ENCODE measurements at regions not wholly inside any gene's neighbourhood (a gene's known extent, or its start where the extent isn't known, plus 50 kb on each side); places are given as distances from the start of the nearest gene placed in this dataset.
"Not testable (repeated sequence)": the region's sequence is repeated elsewhere in the genome, so short reads cannot be mapped to it uniquely, and the experiment has no call there.

- DNase-seq, result no peak
Observed at GRCh38 chr3:18987862-18988447, 160.4 kb upstream of the KCNH8 start.

DNA sequence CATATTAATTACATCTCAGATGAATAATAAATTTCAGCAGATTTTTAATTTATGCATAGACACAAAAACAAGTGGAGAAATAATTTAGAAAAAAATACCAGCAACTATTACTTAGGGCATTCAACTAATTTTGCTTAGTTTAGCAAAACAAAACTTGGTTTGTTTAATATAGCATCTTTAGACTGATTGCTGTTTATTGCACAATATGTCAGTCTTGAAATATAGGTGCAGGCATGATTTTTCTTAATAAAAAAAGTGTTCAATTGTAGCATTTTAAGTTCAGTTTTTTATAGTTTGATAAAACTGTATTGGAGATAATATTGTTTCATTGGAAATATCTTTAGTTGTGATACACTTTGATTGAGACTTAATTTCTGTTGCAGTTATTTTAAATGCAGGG, 161.2 kb upstream of the KCNH8 start:
- no peak for DNase-seq

- DNase-seq, result no peak
Observed at GRCh38 chr3:18982920-18983319, 165.4 kb upstream of the KCNH8 start.

DNA sequence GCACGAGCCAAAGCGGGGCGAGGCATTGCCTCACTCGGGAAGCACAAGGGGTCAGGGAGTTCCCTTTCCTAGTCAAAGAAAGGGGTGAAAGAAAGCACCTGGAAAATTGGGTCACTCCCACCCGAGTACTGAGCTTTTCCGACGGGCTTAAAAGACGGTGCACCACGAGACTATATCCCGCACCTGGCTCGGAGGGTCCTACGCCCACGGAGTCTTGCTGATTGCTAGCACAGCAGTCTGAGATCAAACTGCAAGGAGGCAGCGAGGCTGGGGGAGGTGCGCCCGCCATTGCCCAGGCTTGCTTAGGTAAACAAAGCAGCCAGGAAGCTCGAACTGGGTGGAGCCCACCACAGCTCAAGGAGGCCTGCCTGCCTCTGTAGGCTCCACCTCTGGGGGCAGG, 172.2 kb upstream of the KCNH8 start:
- not testable (repeated sequence) for DNase-seq

DNA sequence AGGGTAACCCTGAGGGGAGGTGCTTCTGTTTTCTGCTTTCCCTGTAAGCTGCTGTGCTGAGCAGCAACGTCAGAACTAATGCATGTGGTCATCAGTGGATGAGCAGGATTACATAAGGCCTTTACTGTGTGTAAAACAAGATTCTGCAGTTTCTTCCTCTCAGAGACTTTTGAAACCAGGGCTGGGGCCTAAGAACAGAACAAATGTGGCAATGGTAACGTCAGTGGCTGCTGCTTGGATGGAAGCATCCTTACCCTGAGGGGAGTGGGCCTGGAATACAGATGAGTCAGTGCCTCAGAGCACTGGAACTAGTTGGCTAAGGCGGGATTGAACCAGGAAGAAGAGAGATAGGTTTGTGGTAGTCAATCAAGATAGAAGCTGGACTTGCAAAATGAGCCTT, 180.2 kb upstream of the KCNH8 start:
- DNase-seq, result no peak

DNA sequence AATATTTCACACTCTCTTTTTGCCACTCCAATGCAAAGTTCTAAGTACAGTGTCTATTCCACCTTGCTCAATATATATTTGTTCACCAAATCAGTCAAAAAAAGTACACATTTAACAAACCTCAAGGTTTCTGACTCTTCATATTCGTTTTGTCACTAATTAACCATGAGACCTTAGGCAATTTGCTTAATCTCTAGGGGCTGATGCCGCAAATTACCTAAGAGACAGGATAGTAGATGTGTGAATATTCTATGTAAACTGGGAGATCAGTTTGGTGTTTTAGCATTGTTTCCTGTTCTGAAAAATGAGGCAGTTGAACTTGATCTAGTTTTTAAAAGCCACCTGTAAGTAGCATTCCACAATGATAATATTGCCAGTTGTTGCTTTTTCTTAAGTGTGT, 182.5 kb upstream of the KCNH8 start:
- no peak for DNase-seq

GRCh38 chr3:18964640-18965039, 183.7 kb upstream of the KCNH8 start:
- no peak for DNase-seq

- DNase-seq, result no peak
Observed at GRCh38 chr3:18951333-18951732, 197.0 kb upstream of the KCNH8 start.

- DNase-seq, result no peak
Observed at GRCh38 chr3:18946524-18946923, 201.8 kb upstream of the KCNH8 start.

DNA sequence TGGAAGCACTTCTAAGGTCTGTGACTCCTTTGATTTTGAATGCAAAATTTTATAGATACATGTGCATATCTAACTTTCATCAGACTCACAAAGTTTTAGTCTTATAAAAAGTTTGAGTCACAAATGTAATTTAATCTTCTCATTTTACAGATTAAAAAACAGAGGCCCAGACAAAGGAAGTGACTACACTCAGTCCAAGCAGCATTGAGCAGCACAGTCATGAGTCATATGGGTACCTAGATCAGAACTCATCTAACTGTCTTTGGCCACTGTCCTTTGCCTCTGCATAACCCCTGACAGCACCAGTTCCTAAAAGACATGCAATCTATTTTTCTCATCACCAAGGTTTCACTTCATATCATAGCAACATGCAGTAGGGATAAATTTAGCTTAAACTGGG, 210.7 kb upstream of the KCNH8 start:
- no peak for DNase-seq

DNA sequence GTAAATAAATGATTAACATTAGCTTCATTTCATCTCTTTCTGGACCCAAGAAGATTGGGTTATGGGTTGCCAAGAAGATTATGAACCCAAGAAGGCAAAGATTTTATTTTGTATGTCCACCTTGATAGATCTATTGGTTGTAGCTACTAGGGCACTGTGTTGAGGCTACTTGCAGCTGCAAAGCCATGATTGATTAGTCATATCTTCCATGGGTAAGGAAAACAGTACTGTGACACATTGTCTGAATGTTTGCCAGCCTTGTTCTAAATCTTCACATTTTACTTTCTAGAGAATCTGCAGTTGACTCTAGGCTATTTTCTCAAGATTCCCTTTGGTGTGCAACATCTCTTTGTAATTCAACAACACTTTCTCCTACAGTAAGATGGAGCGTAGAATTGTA, 229.2 kb upstream of the KCNH8 start:
- DNase-seq, result no peak

GRCh38 chr3:18917923-18918322, 230.4 kb upstream of the KCNH8 start:
- no peak for DNase-seq

DNA sequence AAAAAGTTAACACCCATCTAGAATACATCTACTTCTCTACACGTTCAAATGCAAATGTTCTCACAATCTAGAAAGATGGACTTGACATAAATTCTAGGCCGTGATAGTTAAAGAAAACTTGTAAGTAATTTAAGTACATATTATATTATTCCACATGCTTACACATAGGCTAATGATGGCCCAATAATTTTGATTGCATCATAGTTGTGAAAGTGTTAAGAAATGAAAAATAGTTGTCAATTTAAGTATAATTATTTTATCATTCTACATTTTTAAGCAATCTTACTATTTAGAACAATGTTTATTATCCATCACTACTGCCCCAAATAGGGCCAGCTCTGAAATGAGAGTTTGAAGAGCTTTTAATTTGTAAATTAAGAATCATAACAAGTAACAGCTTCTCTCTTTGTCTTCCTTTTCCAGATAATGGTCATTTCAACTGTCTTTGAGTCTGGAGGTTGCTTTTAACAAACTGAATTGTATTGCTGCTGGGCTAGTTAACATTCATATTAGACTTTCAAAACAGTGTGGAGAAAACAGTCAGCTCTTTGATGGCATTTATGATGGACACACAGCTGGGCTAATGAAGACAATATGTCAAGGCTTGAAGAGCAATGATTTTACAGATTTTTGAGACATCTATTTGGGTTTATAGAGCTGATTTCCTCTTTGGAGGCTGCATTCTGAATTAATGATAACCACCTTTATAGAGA, 246.1 kb upstream of the KCNH8 start:
- DNase-seq, result no peak

GRCh38 chr3:18901571-18901970, 246.7 kb upstream of the KCNH8 start:
- no peak for DNase-seq

DNA sequence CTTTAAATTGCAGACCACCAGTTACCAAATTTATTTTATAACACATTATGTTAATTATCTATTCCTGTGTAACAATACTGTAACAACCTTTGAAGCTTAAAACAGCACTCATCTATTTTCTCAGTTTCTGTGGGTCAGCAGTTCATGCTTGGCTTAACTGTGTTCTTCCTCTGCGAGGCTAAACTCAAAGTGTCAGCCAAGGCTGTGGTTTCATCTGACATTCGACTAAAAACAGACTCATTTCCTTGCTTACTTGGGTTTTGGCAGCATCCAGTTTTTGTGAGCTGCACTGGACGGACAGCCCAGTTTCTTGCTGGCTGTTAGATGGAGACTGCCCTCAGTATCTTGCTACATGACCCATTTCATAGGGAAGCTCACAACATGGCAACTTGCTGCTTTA, 247.3 kb upstream of the KCNH8 start:
- DNase-seq, result no peak

DNA sequence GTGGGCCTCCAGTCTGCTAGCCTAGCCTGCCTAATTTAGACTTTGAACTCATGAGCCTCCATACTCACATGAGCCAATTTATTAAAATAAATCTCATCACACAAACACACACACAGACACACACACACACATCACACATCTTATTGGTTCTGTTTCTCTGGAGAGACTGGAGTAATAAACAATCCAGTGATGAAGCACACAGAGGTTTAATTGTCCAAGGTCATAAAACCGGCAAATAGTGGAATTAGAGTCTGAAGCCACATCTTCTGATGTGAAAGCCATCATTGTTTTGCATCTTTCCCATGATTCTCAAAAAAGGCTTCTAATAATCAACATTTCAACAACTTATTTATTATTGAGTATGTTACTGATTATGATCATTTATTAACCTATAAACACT, 249.4 kb upstream of the KCNH8 start:
- no peak for DNase-seq

GRCh38 chr3:18892756-18893155, 255.6 kb upstream of the KCNH8 start:
- no peak for DNase-seq

DNA sequence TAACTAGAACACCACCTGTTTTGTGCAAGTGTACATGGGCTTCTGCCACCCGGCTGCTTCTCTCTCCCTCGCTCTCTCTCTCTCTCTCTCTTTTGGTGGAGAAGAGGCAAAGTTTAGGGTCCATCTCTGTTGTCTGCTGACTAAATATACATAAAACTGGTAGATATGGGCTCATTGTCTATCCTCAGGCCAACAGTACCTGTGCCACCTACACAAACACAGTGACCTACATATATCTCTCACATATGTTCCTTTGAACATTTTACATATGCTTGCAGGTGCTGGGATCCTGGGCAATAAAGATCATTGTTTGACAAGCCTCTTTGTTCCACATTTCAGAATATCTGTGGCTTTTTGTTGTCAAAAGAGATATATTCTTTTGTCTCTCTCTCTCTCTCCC, 256.3 kb upstream of the KCNH8 start:
- no peak for DNase-seq

DNA sequence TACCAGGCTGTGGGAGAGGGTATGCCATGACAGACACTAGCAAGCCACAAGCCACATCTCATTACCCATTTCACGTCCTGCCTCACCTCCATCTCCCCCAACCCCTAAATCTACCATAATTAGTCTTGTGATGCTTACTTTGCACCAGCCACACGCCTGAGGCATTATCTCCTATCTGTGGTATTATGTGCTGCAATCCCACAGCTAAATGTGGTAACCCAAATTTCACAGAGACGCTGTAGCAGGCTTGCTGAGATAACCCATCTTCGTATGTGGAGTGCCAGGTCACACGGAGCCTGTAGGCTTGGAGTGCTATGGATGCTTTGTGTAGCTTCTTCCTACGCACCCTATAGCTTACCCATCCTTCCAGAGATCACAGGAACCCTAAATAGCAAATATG, 256.7 kb upstream of the KCNH8 start:
- DNase-seq, result no peak

DNA sequence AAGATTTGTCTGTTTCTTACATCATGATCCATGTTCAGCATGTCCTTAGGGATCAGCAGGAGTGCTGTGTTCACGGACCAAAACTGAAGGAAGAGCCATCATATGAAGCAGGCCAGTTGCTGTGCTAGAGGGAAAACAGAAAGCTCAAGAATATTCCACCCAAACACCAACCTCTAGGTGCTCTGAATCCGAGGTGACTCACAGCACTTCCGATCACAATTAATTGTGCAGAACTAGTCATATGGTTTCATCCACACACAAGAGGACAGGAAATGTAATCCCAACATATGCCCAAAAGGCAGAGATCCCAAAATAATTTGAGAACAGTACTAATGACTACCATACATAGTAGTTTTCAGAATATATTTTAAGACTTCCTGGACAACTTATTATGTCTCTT, 257.9 kb upstream of the KCNH8 start:
- DNase-seq, result no peak

DNA sequence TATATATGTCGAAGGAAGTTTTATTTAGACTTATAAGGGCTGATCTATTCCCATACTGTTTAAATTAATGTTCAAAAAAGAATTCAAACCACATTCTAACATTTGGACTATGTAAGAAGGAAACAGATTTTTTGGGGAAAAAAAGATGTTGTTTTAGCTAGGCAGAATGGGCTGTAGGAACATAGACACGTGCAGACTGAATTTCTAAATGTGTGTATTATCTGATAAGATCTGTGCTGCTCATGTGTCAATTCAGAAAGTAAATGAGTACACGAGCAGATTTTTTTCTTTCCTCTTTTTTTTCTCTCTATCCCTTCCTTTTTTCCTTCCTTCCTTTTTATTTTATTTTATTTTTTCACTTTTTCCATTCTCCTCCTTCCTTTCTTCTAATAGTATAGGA, 259.5 kb upstream of the KCNH8 start:
- no peak for DNase-seq

GRCh38 chr3:18888370-18888769, 259.9 kb upstream of the KCNH8 start:
- DNase-seq, result no peak

GRCh38 chr3:18886331-18886730, 262.0 kb upstream of the KCNH8 start:
- no peak for DNase-seq

GRCh38 chr3:18885612-18886011, 262.7 kb upstream of the KCNH8 start:
- no peak for DNase-seq

- DNase-seq, result no peak
Observed at GRCh38 chr3:18883571-18883970, 264.7 kb upstream of the KCNH8 start.
